Stomach (tissue), 4 donors: ENCODE measurements at regions not wholly inside any gene's neighbourhood (a gene's known extent, or its start where the extent isn't known, plus 50 kb on each side); places are given as distances from the start of the nearest gene placed in this dataset.

ENCODE experiments used
- CTCF ChIP-seq, 7 experiments: fragments of 450-650 bp in 4 of 7; fragments of 200-600 bp in 3 of 7; sonication (generic) in 3 of 7; IDR thresholded peaks; one replicate each; pipeline ENCODE4 v1.5.1; 2016 to 2019; ENCODE audit warnings: antibody characterized with exemption in 7 of 7, control low read depth in 2 of 7, mild to moderate bottlenecking in 1 of 7
- POLR2A ChIP-seq, 4 donors: fragments of 450-650 bp; IDR thresholded peaks; one replicate each; pipeline ENCODE4 v1.6.1; 2016; ENCODE audit warnings: antibody characterized with exemption in 4 of 4, control low read depth in 2 of 4, mild to moderate bottlenecking in 1 of 4, moderate library complexity in 1 of 4

DNA sequence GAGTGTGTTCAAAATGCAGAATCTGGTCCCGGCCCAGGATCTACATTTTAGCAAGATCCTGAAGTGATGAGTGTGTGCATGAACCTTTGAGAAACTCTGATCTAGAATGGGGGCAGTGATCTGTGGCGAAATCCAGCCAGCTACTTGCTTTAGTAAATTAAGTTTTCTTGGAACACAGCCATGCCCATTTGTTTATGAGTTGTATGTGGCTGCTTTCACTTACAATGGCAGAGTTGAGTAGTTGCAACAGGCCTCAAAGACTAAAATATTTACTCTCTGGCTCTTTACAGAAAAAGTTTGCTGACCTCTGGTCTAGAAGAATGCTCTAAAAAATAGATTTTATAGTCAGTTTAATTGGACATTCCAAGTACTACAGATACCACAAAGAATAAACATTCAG, 588.3 kb downstream of the BNC2 start:
- TF ChIP-seq CTCF (IDR thresholded peaks at IDR 0.05) (no peak), POLR2A (IDR thresholded peaks at IDR 0.05) (no peak)
